ENCODE measurements at regions not wholly inside any gene's neighbourhood (a gene's known extent, or its start where the extent isn't known, plus 50 kb on each side); places are given as distances from the start of the nearest gene placed in this dataset.
A peak's percentile ranks its signal among the peaks of the same experiment; 100 is the strongest.
"Not testable (repeated sequence)": the region's sequence is repeated elsewhere in the genome, so short reads cannot be mapped to it uniquely, and the experiment has no call there.

- Histone ChIP-seq H3K4me1 (no peaks in the 10 kb centered on the region), H3K9me3 (replicated peaks) (no peaks in the 10 kb centered on the region), H3K36me3 (no peaks in the 10 kb centered on the region), H3K27ac (no peak overlapping the region), H3K4me3 (no peak overlapping the region), H3K27me3 (no peaks in the 10 kb centered on the region)
- DNase-seq = no peak
Measured at GRCh38 chr4:132759199-132759780, 389.8 kb upstream of the PCDH10 start.

- H3K36me3 ChIP-seq = no peaks in the 10 kb centered on the region
- H3K4me1 ChIP-seq = no peaks in the 10 kb centered on the region
- no peak overlapping the region for H3K4me3 ChIP-seq
- H3K27ac ChIP-seq = no peak overlapping the region
- no peak for DNase-seq
- H3K27me3 ChIP-seq = no peaks in the 10 kb centered on the region
- no peaks in the 10 kb centered on the region for H3K9me3 ChIP-seq (replicated peaks)
Measured at GRCh38 chr4:132763465-132763864, 385.6 kb upstream of the PCDH10 start.

- Histone ChIP-seq H3K4me3 (no peak overlapping the region), H3K4me1 (no peaks in the 10 kb centered on the region), H3K27ac (no peak overlapping the region), H3K36me3 (no peaks in the 10 kb centered on the region), H3K27me3 (no peaks in the 10 kb centered on the region), H3K9me3 (replicated peaks) (no peaks in the 10 kb centered on the region)
- DNase-seq = no peak
Measured at GRCh38 chr4:132767901-132768300, 381.2 kb upstream of the PCDH10 start.

- DNase-seq = no peak
- Histone ChIP-seq H3K27ac (no peak overlapping the region), H3K4me1 (no peaks in the 10 kb centered on the region), H3K27me3 (no peaks in the 10 kb centered on the region), H3K9me3 (replicated peaks) (no peaks in the 10 kb centered on the region), H3K4me3 (no peak overlapping the region), H3K36me3 (no peaks in the 10 kb centered on the region)
Measured at GRCh38 chr4:132770776-132771175, 378.3 kb upstream of the PCDH10 start.

- Histone ChIP-seq H3K27ac (no peak overlapping the region), H3K9me3 (replicated peaks) (no peaks in the 10 kb centered on the region), H3K27me3 (no peaks in the 10 kb centered on the region), H3K36me3 (no peaks in the 10 kb centered on the region), H3K4me3 (no peak overlapping the region), H3K4me1 (no peaks in the 10 kb centered on the region)
- DNase-seq = no peak
Measured at GRCh38 chr4:132792310-132792709, 356.8 kb upstream of the PCDH10 start.

GRCh38 chr4:132797856-132798255 is 351.2 kb upstream of the PCDH10 start:
- H3K9me3 ChIP-seq (replicated peaks) = no peaks in the 10 kb centered on the region
- no peak overlapping the region for H3K4me3 ChIP-seq
- H3K27me3 ChIP-seq = no peaks in the 10 kb centered on the region
- no peaks in the 10 kb centered on the region for H3K4me1 ChIP-seq
- DNase-seq = no peak
- H3K36me3 ChIP-seq = no peaks in the 10 kb centered on the region
- H3K27ac ChIP-seq = no peak overlapping the region

- no peaks in the 10 kb centered on the region for H3K9me3 ChIP-seq (replicated peaks)
- H3K4me3 ChIP-seq = no peak overlapping the region
- DNase-seq = no peak
- no peaks in the 10 kb centered on the region for H3K36me3 ChIP-seq
- no peaks in the 10 kb centered on the region for H3K4me1 ChIP-seq
- H3K27ac ChIP-seq = no peak overlapping the region
- H3K27me3 ChIP-seq = no peaks in the 10 kb centered on the region
Measured at GRCh38 chr4:132809298-132810032, 339.6 kb upstream of the PCDH10 start.

- H3K36me3 ChIP-seq; H3K27ac ChIP-seq; H3K4me1 ChIP-seq; H3K9me3 ChIP-seq (replicated peaks); H3K4me3 ChIP-seq; DNase-seq; H3K27me3 ChIP-seq: not testable (repeated sequence)
Measured at GRCh38 chr4:132813061-132813460, 336.0 kb upstream of the PCDH10 start.

- Histone ChIP-seq H3K9me3 (replicated peaks) (no peaks in the 10 kb centered on the region), H3K36me3 (no peaks in the 10 kb centered on the region), H3K4me1 (no peaks in the 10 kb centered on the region), H3K4me3 (no peak overlapping the region), H3K27ac (no peak overlapping the region), H3K27me3 (no peaks in the 10 kb centered on the region)
- DNase-seq = peak in 1 of 2 experiments; percentile 13
Measured at GRCh38 chr4:132818091-132818490, 331.0 kb upstream of the PCDH10 start.

- H3K4me1 ChIP-seq = no peaks in the 10 kb centered on the region
- no peak overlapping the region for H3K27ac ChIP-seq
- DNase-seq = no peak
- H3K9me3 ChIP-seq (replicated peaks) = no peaks in the 10 kb centered on the region
- no peaks in the 10 kb centered on the region for H3K27me3 ChIP-seq
- no peaks in the 10 kb centered on the region for H3K36me3 ChIP-seq
- H3K4me3 ChIP-seq = no peak overlapping the region
Measured at GRCh38 chr4:132823419-132823818, 325.7 kb upstream of the PCDH10 start.

- no peak overlapping the region for H3K27ac ChIP-seq
- H3K4me3 ChIP-seq = no peak overlapping the region
- DNase-seq = no peak
- H3K9me3 ChIP-seq (replicated peaks) = no peaks in the 10 kb centered on the region
- H3K4me1 ChIP-seq = no peaks in the 10 kb centered on the region
- no peaks in the 10 kb centered on the region for H3K27me3 ChIP-seq
- H3K36me3 ChIP-seq = no peaks in the 10 kb centered on the region
Measured at GRCh38 chr4:132824761-132825160, 324.3 kb upstream of the PCDH10 start.

GRCh38 chr4:132827522-132827921 is 321.6 kb upstream of the PCDH10 start:
- Histone ChIP-seq H3K9me3 (replicated peaks) (no peaks in the 10 kb centered on the region), H3K27ac (no peak overlapping the region), H3K36me3 (no peaks in the 10 kb centered on the region), H3K4me3 (no peak overlapping the region), H3K4me1 (no peaks in the 10 kb centered on the region), H3K27me3 (no peaks in the 10 kb centered on the region)
- DNase-seq = no peak

GRCh38 chr4:132838244-132838643 is 310.9 kb upstream of the PCDH10 start:
- Histone ChIP-seq H3K4me3 (no peak overlapping the region), H3K36me3 (no peaks in the 10 kb centered on the region), H3K27me3 (no peaks in the 10 kb centered on the region), H3K9me3 (replicated peaks) (no peaks in the 10 kb centered on the region), H3K4me1 (no peaks in the 10 kb centered on the region), H3K27ac (no peak overlapping the region)
- no peak for DNase-seq

- DNase-seq = no peak
Measured at GRCh38 chr4:132839070-132839469, 310.0 kb upstream of the PCDH10 start.

GRCh38 chr4:132859929-132860328 is 289.2 kb upstream of the PCDH10 start:
- no peak for DNase-seq
- no peaks in the 10 kb centered on the region for H3K4me1 ChIP-seq
- H3K4me3 ChIP-seq = no peak overlapping the region
- H3K27ac ChIP-seq = no peak overlapping the region
- no peaks in the 10 kb centered on the region for H3K27me3 ChIP-seq
- no peaks in the 10 kb centered on the region for H3K36me3 ChIP-seq
- no peaks in the 10 kb centered on the region for H3K9me3 ChIP-seq (replicated peaks)

More at GRCh38 chr4:132839070-132839469, 310.0 kb upstream of the PCDH10 start:
- Histone ChIP-seq H3K36me3 (no peaks in the 10 kb centered on the region), H3K4me1 (no peaks in the 10 kb centered on the region), H3K9me3 (replicated peaks) (no peaks in the 10 kb centered on the region), H3K27me3 (no peaks in the 10 kb centered on the region), H3K4me3 (no peak overlapping the region), H3K27ac (no peak overlapping the region)

GRCh38 chr4:132860976-132861375 is 288.1 kb upstream of the PCDH10 start:
- DNase-seq = no peak
- H3K4me1 ChIP-seq = no peaks in the 10 kb centered on the region
- H3K36me3 ChIP-seq = no peaks in the 10 kb centered on the region
- H3K9me3 ChIP-seq (replicated peaks) = no peaks in the 10 kb centered on the region
- H3K27ac ChIP-seq = no peak overlapping the region
- H3K27me3 ChIP-seq = no peaks in the 10 kb centered on the region
- no peak overlapping the region for H3K4me3 ChIP-seq

All from SJCRH30 (cell line).